HL-60/S4 treated with phorbol 12-myristate 13-acetate at 8.2 ng/mL for 4 days and 3 days (cell line): ENCODE measurements at regions not wholly inside any gene's neighbourhood (a gene's known extent, or its start where the extent isn't known, plus 50 kb on each side); places are given as distances from the start of the nearest gene placed in this dataset.
"Not testable (repeated sequence)": the region's sequence is repeated elsewhere in the genome, so short reads cannot be mapped to it uniquely, and the experiment has no call there.

Experiments
- in situ Hi-C: fragments of 300-500 bp; cut with MboI; formaldehyde crosslinking; loops from 2 replicates; pipeline ENCODE4 v1.15.0; 2022; ENCODE audit warnings: low sequenced_read_pairs

DNA sequence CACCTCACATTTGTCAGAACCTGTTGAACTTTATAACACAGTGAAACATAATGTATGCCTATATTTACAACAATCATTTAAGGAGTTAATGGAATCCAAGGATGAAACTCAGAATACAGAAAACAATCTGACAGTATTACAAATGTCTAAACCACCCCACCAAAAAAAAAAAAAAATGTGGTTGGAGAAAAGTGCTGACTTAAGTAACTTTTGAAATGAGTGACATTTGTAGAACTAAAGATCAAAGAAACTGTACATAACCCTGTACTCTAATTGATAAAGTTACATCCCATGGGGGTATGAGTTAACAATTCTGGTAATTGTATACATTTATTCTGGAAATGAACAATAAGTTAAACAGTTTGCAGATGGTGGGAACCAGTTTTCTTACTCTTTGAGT is 372.1 kb upstream of the TMEFF2 start:
- in situ Hi-C loops, result no loop called here

DNA sequence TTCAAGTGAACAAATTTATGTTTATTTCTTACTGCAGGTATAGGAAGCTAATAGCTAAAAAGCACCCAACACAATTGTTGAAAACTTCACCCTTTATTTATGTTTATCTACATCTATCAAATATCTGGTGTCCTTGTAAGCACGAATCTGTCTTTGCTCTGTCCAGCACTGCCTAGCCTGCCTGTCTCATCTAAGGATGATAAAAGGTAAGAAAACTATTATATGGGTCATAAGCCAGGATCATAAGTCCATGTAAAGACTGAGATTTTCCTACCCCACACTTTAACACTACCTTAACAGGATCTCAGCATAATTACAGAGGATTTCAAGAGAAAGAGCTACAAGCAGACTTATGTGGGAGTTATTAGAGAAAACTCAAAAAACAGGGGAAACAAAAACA is 365.6 kb upstream of the TMEFF2 start:
- in situ Hi-C loops, result no loop called here

DNA sequence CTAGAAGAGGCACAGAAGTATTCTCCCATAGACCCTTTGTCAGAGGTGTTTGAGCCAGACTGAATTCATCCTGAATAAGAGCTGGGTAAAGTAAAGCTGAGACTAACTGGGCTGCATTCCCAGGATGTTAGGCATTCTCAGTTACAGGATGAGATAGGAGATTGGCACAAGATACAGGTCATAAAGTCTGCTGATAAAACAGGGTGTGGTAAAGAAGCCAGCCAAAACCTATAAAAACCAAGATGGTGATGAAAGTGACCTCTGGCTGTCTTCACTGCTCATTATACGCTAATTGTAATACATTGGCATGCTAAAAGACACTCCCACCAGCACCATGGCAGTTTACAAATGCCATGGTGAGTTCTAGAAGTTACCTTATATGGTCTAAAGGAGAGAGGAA is 364.9 kb upstream of the TMEFF2 start:
- in situ Hi-C loops, result no loop called here

DNA sequence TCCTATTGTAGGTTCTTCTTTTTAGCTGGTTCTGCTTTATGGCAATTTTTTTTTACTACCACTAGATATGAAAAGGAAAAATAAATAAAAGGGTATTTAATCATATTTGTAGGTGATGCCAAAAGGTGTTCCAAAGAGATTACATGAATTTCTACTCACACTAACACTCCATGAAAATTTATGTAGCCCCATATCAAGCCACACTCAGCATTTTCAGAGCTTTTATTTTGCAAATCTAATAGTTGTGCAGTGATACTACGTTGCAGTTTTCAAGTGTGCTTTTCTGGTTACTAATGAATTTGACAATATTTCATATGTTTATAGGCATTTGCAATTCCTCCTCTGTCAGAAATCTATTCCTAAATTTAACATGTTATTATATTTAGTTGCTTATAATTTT is 363.9 kb upstream of the TMEFF2 start:
- in situ Hi-C loops, result no loop called here

DNA sequence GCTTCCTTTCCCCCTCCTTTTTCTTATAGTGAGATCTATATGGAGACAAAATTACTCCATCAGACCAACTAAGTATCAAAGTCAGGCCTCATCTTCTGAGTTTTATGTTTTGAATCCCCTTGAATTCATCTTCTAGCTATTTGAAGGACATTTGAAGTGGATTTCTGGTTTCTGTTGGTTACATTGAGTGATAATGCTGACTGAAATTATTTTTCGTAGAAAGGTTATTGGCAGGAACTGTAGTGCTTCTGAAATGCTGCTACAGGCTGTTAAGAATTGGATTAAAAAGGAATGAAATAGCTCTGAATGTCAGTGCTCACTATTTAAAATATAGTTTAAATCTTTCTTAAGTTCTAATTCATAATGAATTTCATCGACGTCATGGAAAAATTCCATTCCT is 361.0 kb upstream of the TMEFF2 start:
- in situ Hi-C loops, result no loop called here

DNA sequence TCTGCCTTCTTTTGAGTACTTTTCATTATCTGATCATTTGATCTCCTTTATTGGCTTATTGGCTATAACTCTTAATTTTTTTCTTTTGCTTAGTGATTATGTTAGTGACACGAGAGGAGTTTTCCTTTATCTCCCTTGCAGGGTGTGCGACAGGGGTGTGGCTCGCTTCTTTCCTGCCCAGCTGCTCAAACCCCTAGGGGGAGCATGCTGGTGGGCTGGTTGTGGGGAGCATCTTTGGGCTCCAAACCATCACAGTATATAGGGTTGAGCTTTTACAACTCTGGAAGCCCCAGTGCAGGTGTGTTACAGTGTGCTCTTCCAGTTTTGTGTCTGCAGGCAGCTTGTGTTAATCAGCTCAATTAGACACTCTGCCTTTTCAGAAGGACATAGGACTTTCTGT is 357.0 kb upstream of the TMEFF2 start:
- in situ Hi-C loops, result no loop called here

DNA sequence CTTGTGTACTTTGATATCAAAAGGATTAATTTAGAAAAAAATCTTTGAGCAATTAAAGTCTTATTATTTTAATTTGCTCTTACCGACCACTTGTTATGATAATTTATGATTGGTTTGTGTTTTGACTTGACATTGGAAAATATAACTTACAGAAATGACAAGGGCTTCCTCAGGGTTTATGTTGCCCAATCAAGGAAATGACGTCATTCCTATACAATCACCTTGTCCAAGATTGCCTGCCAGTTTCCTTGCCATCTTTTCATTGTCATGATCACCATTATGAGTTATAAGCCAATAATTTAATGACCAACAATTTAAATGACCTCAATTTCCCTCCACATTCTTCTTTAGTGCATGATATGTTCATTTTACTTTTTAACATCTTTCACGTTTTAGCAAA is 351.8 kb upstream of the TMEFF2 start:
- in situ Hi-C loops, result no loop called here

DNA sequence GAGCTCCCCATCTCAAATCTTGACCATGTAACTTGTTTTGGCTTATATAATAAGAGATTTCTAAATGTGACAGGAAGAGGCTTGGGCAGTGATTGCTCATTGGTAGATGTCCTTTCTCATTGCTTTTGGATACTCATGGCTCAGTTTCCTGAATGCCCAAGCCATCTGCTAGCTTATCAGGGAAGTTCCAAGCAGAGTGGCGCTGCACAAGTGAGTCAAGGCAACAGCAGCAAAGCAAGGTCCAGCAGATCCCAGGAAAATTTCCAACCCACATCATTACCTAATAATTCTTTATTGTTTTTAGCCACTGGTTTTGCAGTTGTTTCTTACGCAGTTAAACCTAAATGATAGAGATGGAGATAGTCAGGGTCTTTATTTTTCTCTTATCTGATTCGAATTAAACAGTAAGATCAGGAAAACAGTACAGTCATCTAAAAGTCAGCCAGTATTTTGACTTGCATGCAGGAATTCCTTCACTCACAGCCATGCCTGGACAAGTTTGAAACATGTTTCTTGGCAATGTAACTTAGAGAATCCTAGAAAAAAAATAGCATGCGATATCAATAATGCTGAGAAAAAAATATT is 349.7 kb upstream of the TMEFF2 start:
- in situ Hi-C loops, result no loop called here

DNA sequence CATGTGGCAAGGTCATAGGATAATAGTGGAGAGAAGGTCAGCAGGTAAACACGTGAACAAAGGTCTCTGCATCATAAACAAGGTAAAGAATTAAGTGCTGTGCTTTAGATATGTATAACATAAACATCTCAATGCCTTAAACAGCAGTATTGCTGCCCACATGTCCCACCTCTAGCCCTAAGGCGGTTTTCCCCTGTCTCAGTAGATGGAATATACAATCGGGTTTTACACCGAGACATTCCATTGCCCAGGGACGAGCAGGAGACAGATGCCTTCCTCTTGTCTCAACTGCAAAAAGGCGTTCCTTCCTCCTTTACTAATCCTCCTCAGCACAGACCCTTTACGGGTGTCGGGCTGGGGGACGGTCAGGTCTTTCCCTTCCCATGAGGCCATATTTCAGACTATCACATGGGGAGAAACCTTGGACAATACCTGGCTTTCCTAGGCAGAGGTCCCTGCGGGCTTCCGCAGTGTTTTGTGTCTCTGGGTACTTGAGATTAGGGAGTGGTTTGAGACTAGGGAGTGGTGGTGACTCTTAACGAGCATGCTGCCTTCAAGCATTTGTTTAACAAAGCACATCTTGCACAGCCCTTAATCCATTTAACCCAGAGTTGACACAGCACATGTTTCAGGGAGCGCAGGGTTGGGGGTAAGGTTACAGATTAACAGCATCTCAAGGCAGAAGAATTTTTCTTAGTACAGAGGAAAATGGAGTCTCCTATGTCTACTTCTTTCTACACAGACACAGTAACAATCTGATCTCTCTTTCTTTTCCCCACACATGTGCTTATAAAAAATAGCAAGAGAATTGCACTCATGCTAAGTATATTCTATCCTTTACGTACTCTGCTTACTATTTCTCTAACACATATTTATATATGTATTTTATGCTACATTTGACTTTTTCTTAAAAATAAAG is 347.7 kb upstream of the TMEFF2 start:
- in situ Hi-C loops, result not testable (repeated sequence)

DNA sequence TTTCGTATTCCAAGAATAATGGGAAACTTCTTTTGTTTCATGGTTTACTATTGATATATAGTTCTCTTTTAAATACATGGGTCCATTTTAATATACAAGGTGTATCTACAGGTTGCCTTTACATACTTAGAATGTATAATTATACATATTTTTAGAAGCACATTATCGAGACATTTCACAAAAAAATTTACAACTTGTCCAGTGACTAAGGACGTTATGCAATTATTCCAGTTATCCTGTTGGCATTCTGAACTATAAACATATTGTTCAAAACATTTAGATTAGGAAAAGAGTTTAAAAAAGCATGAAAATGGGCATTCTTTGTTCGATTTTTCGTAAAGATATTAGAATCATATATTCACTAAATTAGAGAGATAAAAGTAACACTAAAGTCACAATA is 344.6 kb upstream of the TMEFF2 start:
- in situ Hi-C loops, result no loop called here

DNA sequence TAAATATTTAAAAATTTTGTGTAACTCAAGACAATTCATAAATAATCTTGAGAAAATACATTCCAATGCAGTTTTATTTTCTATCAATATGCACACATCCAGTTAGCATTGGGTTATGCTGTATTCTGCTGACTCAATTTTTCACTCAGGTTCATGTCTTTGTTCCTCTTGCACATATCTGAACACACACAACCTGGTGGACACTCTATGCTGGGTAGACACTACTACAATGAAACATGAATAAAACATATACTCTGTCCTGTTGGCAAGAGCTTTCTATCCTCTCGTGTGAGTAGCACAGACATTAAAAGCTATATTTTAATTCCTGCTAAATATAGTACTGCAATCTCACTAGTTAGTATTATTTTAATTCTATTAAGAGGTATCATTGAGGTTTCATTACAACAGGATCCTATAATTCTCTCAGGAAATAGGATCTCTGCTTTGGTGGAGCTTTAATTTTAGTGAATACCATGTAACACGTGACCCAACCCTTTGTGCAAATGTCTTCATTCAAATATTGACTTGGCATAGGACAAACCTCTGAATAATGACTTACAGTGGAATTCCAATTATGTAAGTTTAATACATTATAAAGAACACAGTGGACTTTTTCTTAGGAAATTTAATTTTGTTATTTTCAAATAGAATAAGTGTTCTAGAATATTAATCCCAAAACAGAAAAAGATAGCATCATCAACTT is 342.3 kb upstream of the TMEFF2 start:
- in situ Hi-C loops, result no loop called here

DNA sequence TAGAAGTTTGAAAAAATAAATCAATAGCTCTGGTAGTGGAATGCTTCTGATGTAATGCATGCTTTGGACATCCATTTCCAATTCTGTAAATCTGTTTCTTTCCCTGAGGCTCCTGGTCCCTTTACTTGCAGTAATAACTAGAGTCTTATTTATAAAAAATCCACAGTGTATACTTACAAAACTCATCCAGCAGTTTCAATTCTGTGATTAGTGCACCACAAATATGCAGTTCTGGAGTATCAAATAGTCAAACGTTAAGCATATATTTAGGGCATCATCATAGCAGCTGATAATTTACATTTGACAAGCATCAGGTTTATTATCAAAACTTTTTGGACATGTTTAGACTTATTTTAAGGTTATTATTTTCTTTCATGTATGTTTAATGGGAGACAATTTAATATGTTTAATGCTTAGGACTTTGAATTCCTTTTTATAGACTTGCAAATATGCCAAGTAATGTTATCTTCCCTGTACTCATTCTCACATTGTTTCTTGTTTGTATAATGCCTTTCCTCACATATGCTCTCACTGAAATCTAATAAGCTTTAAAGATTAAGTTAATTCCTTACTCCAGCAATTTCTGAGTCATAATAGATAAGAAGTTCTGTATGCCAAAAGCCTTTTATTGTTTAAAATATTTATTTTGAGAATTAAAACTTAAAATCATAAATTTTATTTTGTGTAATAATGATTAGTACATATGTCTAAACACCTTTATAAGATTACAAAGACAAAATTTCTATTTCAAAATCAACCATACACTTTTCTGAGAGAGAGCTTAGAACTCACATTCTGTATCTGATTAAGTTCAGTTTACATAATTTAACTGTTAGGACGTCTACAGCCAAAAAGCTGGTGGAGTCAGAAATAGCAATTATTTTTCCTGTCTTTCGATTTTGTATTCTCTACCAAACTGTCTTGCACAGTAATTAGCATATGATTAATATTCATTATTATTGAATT is 341.5 kb upstream of the TMEFF2 start:
- in situ Hi-C loops, result no loop called here

DNA sequence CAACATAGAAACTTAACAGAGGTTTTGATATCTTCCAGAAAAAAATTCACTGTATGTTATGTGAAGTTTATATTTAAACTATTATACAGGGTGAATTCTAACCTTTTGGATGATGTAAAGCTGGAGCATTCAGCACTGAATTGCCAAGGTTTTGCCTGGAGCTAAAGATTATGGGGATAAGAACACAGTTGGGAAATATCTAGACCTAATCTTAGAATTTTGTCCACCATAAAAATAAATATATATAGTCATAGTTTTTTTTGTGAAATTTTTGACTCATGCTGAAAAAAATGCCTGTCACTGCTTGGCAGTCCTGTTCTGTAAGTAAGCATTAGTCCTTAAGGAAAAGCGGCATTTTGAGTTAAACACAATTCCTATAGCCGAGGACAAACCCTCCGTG is 339.3 kb upstream of the TMEFF2 start:
- in situ Hi-C loops, result no loop called here

DNA sequence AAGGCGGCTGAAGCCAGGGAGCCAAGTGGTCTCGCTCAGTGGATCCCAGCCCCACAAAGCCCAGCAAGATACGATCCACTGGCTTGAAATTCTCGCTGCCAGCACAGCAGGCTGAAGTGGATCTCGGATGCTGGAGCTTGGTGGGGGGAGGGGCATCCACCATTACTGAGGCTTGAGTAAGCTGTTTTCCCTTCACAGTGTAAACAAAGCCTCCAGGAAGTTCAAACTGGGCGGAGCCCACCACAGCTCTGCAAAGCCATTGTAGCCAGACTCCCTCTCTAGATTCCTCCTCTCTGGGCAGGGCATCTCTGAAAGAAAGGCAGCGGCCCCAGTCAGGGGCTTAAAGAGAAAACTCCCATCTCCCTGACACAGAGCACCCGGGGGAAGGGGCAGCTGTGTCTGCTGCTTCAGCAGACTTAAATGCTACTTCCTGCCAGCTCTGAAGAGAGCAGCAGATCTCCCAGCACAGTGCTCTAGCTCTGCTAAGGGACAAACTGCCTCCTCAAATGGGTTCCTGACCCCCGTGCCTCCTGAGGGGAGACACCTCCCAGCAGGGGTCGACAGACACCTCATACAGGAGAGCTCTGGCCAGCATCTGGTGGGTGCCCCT is 330.0 kb upstream of the TMEFF2 start:
- in situ Hi-C loops, result not testable (repeated sequence)

DNA sequence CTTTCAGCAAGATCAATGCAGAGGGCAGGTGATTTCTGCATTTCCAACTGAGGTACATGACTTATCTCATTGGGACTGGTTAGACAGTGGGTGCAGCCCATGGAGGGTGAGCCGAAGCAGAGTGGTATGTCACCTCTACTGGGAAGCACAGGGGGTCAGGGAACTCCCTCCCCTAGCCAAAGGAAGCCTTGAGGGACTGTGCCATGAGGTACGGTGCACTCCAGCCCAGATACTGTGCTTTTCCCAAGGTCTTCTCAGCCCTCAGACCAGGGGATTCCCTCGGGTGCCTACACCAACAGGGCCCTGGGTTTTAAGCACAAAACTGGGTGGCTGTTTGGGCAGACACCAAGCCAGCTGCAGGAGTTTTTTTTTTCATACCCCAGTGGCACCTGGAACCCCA is 329.5 kb upstream of the TMEFF2 start:
- in situ Hi-C loops, result not testable (repeated sequence)

DNA sequence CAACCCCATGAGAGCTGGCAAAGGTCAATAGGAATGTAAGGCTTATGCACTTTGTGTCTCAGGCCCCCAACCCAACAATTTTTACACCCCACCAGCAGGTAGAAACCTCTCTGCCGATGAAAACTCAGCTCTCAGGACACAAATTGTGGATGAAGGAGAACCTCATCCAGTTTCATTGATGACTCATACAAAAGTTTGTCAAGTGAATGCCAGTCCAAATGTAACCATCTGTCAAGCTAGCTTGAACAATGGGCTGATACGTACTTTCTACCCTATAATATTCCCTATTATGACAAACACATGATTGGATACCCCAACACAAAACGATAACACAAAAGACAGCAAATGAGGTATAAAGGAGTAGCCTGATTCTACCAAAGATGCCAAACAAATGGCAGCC is 321.2 kb upstream of the TMEFF2 start:
- in situ Hi-C loops, result no loop called here

DNA sequence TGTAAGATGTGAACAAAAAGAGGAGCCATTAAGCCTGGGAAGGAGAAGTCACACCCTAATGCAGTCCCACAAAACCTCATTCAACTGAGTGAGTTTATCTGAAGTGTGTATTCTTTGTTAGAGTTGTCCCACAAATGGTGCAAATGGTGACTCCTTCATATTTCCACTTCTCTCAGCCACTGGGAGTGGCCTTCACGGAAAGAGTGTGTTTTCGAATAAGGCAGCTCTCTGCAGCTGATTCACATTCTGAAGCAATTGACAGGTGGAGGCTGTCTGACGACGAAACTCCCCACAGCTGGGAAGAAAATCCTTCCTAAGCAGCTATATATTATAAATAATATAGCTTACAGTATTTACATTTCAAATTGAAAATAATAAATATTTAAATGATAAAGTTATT is 318.8 kb upstream of the TMEFF2 start:
- in situ Hi-C loops, result no loop called here

DNA sequence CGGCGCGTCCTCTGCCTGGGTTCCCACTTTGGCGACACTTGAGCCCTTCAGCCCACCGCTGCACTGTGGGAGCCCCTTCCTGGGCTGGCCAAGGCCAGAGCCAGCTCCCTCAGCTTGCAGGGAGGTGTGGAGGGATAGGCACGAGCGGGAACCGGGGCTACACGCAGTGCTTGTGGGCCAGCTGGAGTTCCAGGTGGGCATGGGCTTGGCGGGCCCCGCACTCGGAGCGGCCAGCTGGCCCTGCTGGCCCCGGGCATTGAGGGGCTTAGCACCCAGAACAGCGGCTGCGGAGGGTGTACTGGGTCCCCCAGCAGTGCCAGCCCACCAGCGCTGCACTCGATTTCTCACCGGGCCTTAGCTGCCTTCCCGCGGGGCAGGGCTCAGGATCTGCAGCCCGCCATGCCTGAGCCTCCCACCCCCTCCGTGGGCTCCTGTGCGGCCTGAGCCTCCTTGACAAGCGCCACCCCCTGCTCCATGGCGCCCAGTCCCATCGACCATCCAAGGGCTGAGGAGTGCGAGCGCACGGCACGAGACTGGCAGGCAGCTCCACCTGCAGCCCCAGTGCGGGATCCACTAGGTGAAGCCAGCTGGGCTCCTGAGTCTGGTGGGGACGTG is 313.2 kb upstream of the TMEFF2 start:
- in situ Hi-C loops, result not testable (repeated sequence)

DNA sequence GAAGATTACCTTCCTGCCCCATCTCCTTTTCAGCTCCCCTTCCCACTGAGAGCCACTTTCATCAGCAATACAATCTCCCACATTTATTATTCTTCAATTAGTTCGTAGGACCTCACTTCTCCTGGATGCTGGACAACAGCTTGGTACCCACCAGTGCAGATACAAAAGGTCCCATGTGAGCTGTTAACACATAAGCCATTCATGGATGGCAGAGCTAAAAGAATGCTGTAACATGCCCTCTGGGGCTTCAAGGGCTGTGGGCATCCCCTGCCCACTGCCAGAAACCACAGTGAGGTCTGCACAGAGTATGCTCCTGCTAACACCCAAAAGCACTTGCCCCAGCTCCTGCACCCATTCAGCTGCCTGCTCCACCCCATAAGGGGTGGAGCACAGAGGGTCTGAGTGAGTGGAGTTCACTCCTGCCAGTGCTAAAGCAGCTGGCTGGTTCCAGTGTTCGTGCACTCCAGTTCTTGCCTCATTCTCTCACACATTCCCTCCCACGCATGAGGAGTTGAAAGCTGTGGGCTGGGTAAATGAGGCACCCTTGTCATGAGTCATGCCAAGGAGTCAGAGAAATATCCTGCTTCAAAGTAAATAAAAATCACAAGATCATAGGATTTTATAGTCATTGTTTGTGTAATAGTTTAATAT is 305.9 kb upstream of the TMEFF2 start:
- in situ Hi-C loops, result no loop called here
